ENCODE measurements at regions not wholly inside any gene's neighbourhood (a gene's known extent, or its start where the extent isn't known, plus 50 kb on each side); places are given as distances from the start of the nearest gene placed in this dataset.

DNA sequence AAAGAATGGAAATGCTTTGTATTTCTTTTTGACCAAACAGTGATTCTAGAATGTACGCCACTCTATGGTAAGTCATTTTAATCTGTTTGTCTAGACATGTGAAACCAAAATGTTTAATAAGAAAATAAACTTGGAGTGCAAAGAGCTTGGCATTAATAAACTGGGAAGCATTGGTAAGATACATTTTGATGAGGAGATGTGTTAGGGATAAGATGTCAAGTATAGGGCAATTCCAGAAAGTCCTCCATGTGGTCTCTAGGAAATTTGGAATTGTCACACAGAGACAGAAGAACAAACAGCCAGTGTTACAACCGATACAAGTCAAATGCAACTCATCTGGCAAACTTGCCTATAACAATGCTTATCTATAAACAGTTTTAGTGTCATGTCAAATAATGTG is 410.7 kb upstream of the SEMA3A start:
- no peak overlapping the region for H3K4me3 ChIP-seq (ENCODE audit: low read depth, low read length)
- no peak for DNase-seq (ENCODE audit: low read depth)
- TF ChIP-seq CTCF (IDR thresholded peaks at IDR 0.05; ENCODE audit: insufficient read depth, low read depth, low read length) = no peak

GRCh38 chr7:84603545-84603944 is 409.0 kb upstream of the SEMA3A start:
- H3K4me3 ChIP-seq (ENCODE audit: low read depth, low read length) = no peak overlapping the region
- no peak for DNase-seq (ENCODE audit: low read depth)
- no peak for TF ChIP-seq CTCF (IDR thresholded peaks at IDR 0.05; ENCODE audit: insufficient read depth, low read depth, low read length)

GRCh38 chr7:84595026-84595425 is 400.4 kb upstream of the SEMA3A start:
- TF ChIP-seq CTCF (IDR thresholded peaks at IDR 0.05; ENCODE audit: insufficient read depth, low read depth, low read length) = no peak

DNA sequence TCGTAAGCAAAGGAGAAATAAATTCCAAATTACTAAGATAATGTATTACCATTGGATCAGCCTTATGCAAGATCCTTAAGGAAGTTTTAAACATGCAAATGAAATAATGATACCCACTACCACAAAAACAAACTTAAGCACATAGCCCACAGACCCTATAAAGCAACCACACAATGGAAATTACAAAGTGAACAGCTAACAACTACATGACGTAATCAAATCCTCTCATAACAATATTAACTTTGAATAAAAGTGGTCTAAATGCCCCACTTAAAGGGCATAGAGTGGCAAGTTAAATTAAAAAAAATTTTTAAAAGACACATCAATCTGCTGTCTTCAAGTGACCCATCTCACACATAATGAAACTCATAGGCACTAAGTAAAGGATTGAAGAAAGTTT is 397.3 kb upstream of the SEMA3A start:
- H3K4me3 ChIP-seq (ENCODE audit: low read depth, low read length) = no peak overlapping the region
- no peak for TF ChIP-seq CTCF (IDR thresholded peaks at IDR 0.05; ENCODE audit: insufficient read depth, low read depth, low read length)
- DNase-seq (ENCODE audit: low read depth) = no peak

More at GRCh38 chr7:84595026-84595425, 400.4 kb upstream of the SEMA3A start:
- H3K4me3 ChIP-seq (ENCODE audit: low read depth, low read length) = no peak overlapping the region
- DNase-seq (ENCODE audit: low read depth) = no peak

DNA sequence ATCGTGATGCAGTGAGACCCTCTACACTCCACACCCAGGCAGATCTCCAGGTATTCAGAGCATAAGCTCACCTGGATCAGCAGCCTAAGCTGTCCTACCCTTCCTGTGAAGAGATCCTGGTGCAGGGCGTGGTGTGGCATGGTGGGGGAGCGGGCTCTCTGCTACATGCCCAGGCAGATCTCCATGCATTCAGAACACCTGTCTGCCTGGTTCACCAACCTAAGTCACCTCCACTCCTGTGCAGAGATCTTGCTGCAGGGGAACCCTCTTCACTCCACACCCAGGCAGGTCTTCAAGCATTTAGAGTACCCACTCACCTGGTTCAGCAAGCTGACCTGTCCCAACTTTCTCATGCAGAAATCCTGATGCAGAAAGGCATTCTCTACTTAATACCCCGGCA is 394.4 kb upstream of the SEMA3A start:
- no peak overlapping the region for H3K4me3 ChIP-seq (ENCODE audit: low read depth, low read length)
- no peak for TF ChIP-seq CTCF (IDR thresholded peaks at IDR 0.05; ENCODE audit: insufficient read depth, low read depth, low read length)
- DNase-seq (ENCODE audit: low read depth) = no peak

- DNase-seq (ENCODE audit: low read depth) = no peak
- TF ChIP-seq CTCF (IDR thresholded peaks at IDR 0.05; ENCODE audit: insufficient read depth, low read depth, low read length) = no peak
- H3K4me3 ChIP-seq (ENCODE audit: low read depth, low read length) = no peak overlapping the region
These were observed 388.7 kb upstream of the SEMA3A start for GRCh38 chr7:84583331-84583730.

- no peak overlapping the region for H3K4me3 ChIP-seq (ENCODE audit: low read depth, low read length)
- no peak for TF ChIP-seq CTCF (IDR thresholded peaks at IDR 0.05; ENCODE audit: insufficient read depth, low read depth, low read length)
- no peak for DNase-seq (ENCODE audit: low read depth)
These were observed 388.2 kb upstream of the SEMA3A start for GRCh38 chr7:84582747-84583146.

Measured in fibroblast of villous mesenchyme (primary cell).